GM11168 (cell line): ENCODE measurements at regions not wholly inside any gene's neighbourhood (a gene's known extent, or its start where the extent isn't known, plus 50 kb on each side); places are given as distances from the start of the nearest gene placed in this dataset.

Experiments
- in situ Hi-C: fragments of 300-500 bp; cut with MboI; formaldehyde crosslinking; loops from one replicate; pipeline ENCODE4 v1.12.0; 2022; ENCODE audit warnings: low sequenced_read_pairs; ENCODE audit not compliant: unreplicated experiment

- in situ Hi-C loops = no loop called here
Measured at GRCh38 chr3:64291956-64292355, 66.7 kb upstream of the PRICKLE2 start.

DNA sequence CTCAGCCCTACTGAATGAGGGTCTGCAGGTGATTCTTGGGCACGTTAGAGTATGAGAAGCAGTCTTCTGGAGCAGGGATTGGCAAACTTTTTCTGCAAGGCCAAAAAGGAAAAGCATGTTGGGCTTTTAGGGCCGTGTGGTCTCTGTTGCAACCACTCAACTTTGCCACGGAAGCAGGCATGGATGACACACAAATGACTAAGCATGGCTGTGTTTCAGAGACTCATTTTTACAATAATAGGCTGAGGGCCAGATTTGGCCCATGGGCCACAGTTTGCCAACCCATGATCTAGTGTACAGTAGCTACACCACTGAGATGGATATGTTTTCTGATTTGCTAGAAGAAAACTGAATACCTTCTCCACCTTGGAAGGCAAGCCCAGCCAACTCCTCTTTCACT, 66.1 kb upstream of the PRICKLE2 start:
- in situ Hi-C loops = no loop called here

GRCh38 chr3:64290864-64291263, 65.6 kb upstream of the PRICKLE2 start:
- in situ Hi-C loops = no loop called here

DNA sequence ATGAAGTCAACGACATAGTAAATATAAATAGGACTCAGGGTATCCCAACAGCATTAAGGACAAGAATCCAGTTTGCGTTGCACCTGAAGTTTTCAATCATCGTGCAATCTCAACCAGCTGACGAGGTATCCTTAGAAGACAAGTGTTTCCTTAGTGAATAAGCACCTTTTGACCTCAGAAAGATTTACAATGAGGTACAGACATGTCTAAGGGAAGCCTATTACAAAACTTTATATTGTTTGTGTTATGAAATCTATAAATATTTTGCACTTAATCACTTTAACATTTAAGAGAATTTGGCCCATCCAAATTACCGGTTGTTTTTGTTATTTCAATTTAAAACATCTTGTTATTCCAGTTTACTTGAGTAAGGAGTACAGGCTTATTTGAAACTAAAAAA, 64.9 kb upstream of the PRICKLE2 start:
- in situ Hi-C loops = no loop called here

GRCh38 chr3:64289622-64290021, 64.4 kb upstream of the PRICKLE2 start:
- in situ Hi-C loops = no loop called here

- in situ Hi-C loops = no loop called here
Measured at GRCh38 chr3:64278625-64279024, 53.4 kb upstream of the PRICKLE2 start.

DNA sequence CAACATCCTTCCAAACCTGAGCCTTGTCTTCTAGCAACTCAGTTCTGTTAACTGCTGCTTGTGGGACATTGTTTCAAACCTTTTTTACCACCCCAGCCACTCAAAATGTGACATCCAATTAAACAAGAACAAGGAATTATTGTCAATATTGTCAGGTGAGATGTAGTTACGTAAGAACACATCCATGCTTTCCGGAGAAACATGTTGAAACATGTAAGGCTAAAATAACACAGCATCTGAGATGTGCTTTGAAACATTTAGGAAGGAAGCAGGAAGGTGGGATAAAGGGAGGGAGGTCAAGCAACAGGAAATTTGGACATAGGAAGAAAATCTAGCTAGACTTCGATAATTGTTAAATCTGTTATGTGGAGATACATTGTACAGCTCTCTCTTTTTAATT, 50.9 kb upstream of the PRICKLE2 start:
- in situ Hi-C loops = no loop called here
